ENCODE measurements at regions not wholly inside any gene's neighbourhood (a gene's known extent, or its start where the extent isn't known, plus 50 kb on each side); places are given as distances from the start of the nearest gene placed in this dataset.

GRCh38 chr14:38310420-38310995, 54.6 kb upstream of the CLEC14A start:
- Mint-ChIP-seq H3K4me3 (no peak overlapping the region), H3K27ac (no peak overlapping the region), H3K36me3 (no peaks in the 10 kb centered on the region), H3K9me3 (peaks cover 0 to 3% (median 0%) of the 10 kb centered on the region in 7 donors), H3K4me1 (no peaks in the 10 kb centered on the region), H3K27me3 (ENCODE audit: low read depth in 3 of 3) (peaks cover 0 to 2% (median 0%) of the 10 kb centered on the region in 3 donors)
- H2AFZ ChIP-seq (ENCODE audit: insufficient read depth, low read depth, low read length, poor library complexity, severe bottlenecking), result no peak overlapping the region
- H3K4me2 ChIP-seq (replicated peaks; ENCODE audit: extremely low read depth, low read length, poor library complexity, severe bottlenecking), result no peak overlapping the region
- TF ChIP-seq, protein P1, sequence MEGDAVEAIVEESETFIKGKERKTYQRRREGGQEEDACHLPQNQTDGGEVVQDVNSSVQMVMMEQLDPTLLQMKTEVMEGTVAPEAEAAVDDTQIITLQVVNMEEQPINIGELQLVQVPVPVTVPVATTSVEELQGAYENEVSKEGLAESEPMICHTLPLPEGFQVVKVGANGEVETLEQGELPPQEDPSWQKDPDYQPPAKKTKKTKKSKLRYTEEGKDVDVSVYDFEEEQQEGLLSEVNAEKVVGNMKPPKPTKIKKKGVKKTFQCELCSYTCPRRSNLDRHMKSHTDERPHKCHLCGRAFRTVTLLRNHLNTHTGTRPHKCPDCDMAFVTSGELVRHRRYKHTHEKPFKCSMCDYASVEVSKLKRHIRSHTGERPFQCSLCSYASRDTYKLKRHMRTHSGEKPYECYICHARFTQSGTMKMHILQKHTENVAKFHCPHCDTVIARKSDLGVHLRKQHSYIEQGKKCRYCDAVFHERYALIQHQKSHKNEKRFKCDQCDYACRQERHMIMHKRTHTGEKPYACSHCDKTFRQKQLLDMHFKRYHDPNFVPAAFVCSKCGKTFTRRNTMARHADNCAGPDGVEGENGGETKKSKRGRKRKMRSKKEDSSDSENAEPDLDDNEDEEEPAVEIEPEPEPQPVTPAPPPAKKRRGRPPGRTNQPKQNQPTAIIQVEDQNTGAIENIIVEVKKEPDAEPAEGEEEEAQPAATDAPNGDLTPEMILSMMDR (IDR thresholded peaks at IDR 0.05), result no peak
- WGBS (ENCODE audit: insufficient coverage), result no CpG with 5 or more reads among the region's 3 CpGs
- H3K4me3 ChIP-seq (replicated peaks in 1 of 3; ENCODE audit: low read depth in 2 of 3, low read length in 3 of 3), result no peak overlapping the region
- H3K79me2 ChIP-seq (ENCODE audit: insufficient read depth, low read length), result no peaks in the 10 kb centered on the region
- H4K20me1 ChIP-seq (ENCODE audit: insufficient read depth, low read length), result no peaks in the 10 kb centered on the region
- H3K9me3 ChIP-seq (replicated peaks in 1 of 2; ENCODE audit: control insufficient read depth in 1 of 2, insufficient read depth in 1 of 2, low read length in 2 of 2), result no peaks in the 10 kb centered on the region
- H3K36me3 ChIP-seq (replicated peaks in 1 of 2; ENCODE audit: control insufficient read depth in 1 of 2, insufficient read depth in 2 of 2, low read length in 2 of 2), result no peaks in the 10 kb centered on the region
- no peaks in the 10 kb centered on the region for H3K4me1 ChIP-seq (ENCODE audit: control insufficient read depth in 1 of 2, insufficient read depth in 2 of 2, low read length in 2 of 2)
- H3K27ac ChIP-seq (ENCODE audit: low read depth in 1 of 2, low read length in 2 of 2), result no peak overlapping the region
- intact Hi-C loops (cut with micrococcal nuclease), result no loop called here
- no peak for DNase-seq
- no peaks in the 10 kb centered on the region for H3K27me3 ChIP-seq (ENCODE audit: control insufficient read depth in 2 of 2, insufficient read depth in 2 of 2, low read length in 2 of 2)
- H3K9ac ChIP-seq (ENCODE audit: insufficient read depth, low read length, poor library complexity, severe bottlenecking), result no peak overlapping the region

GRCh38 chr14:38309522-38310277, 53.8 kb upstream of the CLEC14A start:
- no peaks in the 10 kb centered on the region for H4K20me1 ChIP-seq (ENCODE audit: insufficient read depth, low read length)
- TF ChIP-seq, protein P1 (IDR thresholded peaks at IDR 0.05), result no peak
- no peaks in the 10 kb centered on the region for H3K9me3 ChIP-seq (replicated peaks in 1 of 2; ENCODE audit: control insufficient read depth in 1 of 2, insufficient read depth in 1 of 2, low read length in 2 of 2)
- H3K4me3 ChIP-seq (replicated peaks in 1 of 3; ENCODE audit: low read depth in 2 of 3, low read length in 3 of 3), result no peak overlapping the region
- WGBS (ENCODE audit: insufficient coverage), result 74% methylated on average over 3 of the region's 5 CpGs
- H3K79me2 ChIP-seq (ENCODE audit: insufficient read depth, low read length), result no peaks in the 10 kb centered on the region
- H2AFZ ChIP-seq (ENCODE audit: insufficient read depth, low read depth, low read length, poor library complexity, severe bottlenecking), result no peak overlapping the region
- no peak overlapping the region for H3K4me2 ChIP-seq (replicated peaks; ENCODE audit: extremely low read depth, low read length, poor library complexity, severe bottlenecking)
- no peaks in the 10 kb centered on the region for H3K36me3 ChIP-seq (replicated peaks in 1 of 2; ENCODE audit: control insufficient read depth in 1 of 2, insufficient read depth in 2 of 2, low read length in 2 of 2)
- no peak overlapping the region for H3K9ac ChIP-seq (ENCODE audit: insufficient read depth, low read length, poor library complexity, severe bottlenecking)
- H3K27ac Mint-ChIP-seq, result no peak overlapping the region
- H3K4me1 ChIP-seq (ENCODE audit: control insufficient read depth in 1 of 2, insufficient read depth in 2 of 2, low read length in 2 of 2), result no peaks in the 10 kb centered on the region
- peaks cover 0 to 3% (median 0%) of the 10 kb centered on the region in 7 donors for H3K9me3 Mint-ChIP-seq
- no peak overlapping the region for H3K27ac ChIP-seq (ENCODE audit: low read depth in 1 of 2, low read length in 2 of 2)
- intact Hi-C loops (cut with micrococcal nuclease), result no loop called here
- no peak for DNase-seq
- H3K27me3 ChIP-seq (ENCODE audit: control insufficient read depth in 2 of 2, insufficient read depth in 2 of 2, low read length in 2 of 2), result no peaks in the 10 kb centered on the region
- no peaks in the 10 kb centered on the region for H3K36me3 Mint-ChIP-seq
- peaks cover 0 to 2% (median 0%) of the 10 kb centered on the region in 3 donors for H3K27me3 Mint-ChIP-seq (ENCODE audit: low read depth in 3 of 3)
- H3K4me1 Mint-ChIP-seq, result no peaks in the 10 kb centered on the region
- H3K4me3 Mint-ChIP-seq, result no peak overlapping the region
